ENCODE measurements at regions not wholly inside any gene's neighbourhood (a gene's known extent, or its start where the extent isn't known, plus 50 kb on each side); places are given as distances from the start of the nearest gene placed in this dataset.
"Not testable (repeated sequence)": the region's sequence is repeated elsewhere in the genome, so short reads cannot be mapped to it uniquely, and the experiment has no call there.

GRCh38 chr1:71345491-71345890 lies 264.7 kb upstream of the ZRANB2 start:
- DNase-seq: no peak

- no peak for DNase-seq
These were observed 263.0 kb upstream of the ZRANB2 start for GRCh38 chr1:71343686-71344416.

GRCh38 chr1:71339238-71339637 lies 258.4 kb upstream of the ZRANB2 start:
- DNase-seq: no peak

- no peak for DNase-seq
These were observed 250.2 kb upstream of the ZRANB2 start for GRCh38 chr1:71330991-71331390.

- no peak for DNase-seq
These were observed 243.9 kb upstream of the ZRANB2 start for GRCh38 chr1:71324671-71325267.

- DNase-seq: no peak
These were observed 231.7 kb upstream of the ZRANB2 start for GRCh38 chr1:71312545-71312944.

- DNase-seq: no peak
These were observed 230.5 kb upstream of the ZRANB2 start for GRCh38 chr1:71311376-71311775.

GRCh38 chr1:71307451-71307850 lies 226.6 kb upstream of the ZRANB2 start:
- DNase-seq: no peak

GRCh38 chr1:71304125-71304524 lies 223.3 kb upstream of the ZRANB2 start:
- DNase-seq: no peak

GRCh38 chr1:71303617-71304041 lies 222.8 kb upstream of the ZRANB2 start:
- no peak for DNase-seq

GRCh38 chr1:71298633-71299032 lies 217.8 kb upstream of the ZRANB2 start:
- no peak for DNase-seq

- no peak for DNase-seq
These were observed 215.8 kb upstream of the ZRANB2 start for GRCh38 chr1:71296551-71297134.

GRCh38 chr1:71295350-71295749 lies 214.5 kb upstream of the ZRANB2 start:
- DNase-seq: no peak

- DNase-seq: no peak
These were observed 213.3 kb upstream of the ZRANB2 start for GRCh38 chr1:71294178-71294577.

- DNase-seq: no peak
These were observed 211.4 kb upstream of the ZRANB2 start for GRCh38 chr1:71292203-71292602.

- not testable (repeated sequence) for DNase-seq
These were observed 209.8 kb upstream of the ZRANB2 start for GRCh38 chr1:71290506-71291237.

GRCh38 chr1:71285529-71285928 lies 204.7 kb upstream of the ZRANB2 start:
- no peak for DNase-seq

- no peak for DNase-seq
These were observed 195.6 kb upstream of the ZRANB2 start for GRCh38 chr1:71276466-71276865.

- DNase-seq: no peak
These were observed 192.5 kb upstream of the ZRANB2 start for GRCh38 chr1:71273334-71273733.

GRCh38 chr1:71270394-71270915 lies 189.6 kb upstream of the ZRANB2 start:
- no peak for DNase-seq

GRCh38 chr1:71269818-71270217 lies 189.0 kb upstream of the ZRANB2 start:
- DNase-seq: no peak

GRCh38 chr1:71269179-71269578 lies 188.3 kb upstream of the ZRANB2 start:
- DNase-seq: no peak

GRCh38 chr1:71267220-71267619 lies 186.4 kb upstream of the ZRANB2 start:
- DNase-seq: no peak
